ENCODE measurements at regions not wholly inside any gene's neighbourhood (a gene's known extent, or its start where the extent isn't known, plus 50 kb on each side); places are given as distances from the start of the nearest gene placed in this dataset.

DNA sequence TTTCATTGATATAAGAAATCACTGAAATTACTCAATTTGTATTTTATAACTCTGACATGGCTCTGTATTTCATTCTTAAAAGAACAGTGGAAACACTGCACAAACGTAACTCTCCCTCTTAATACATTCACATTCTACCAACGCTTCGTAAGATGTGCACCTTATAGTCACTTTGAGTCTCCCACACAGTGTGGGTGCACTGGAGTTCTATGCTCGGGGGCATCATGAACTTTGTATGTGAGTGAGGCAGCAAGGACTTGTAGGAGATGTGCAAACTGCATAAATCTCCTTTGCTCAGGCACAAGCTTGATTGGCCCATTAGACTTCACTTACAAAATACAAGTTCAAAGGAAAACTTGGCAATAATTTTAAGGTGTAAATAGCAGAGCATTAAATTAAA lies 2385.0 kb upstream of the TENM3 start:
- no peaks in the 10 kb centered on the region for H3K36me3 ChIP-seq (ENCODE audit: control insufficient read depth, insufficient read depth, low read length)
- no peaks in the 10 kb centered on the region for H3K9me3 ChIP-seq (ENCODE audit: control insufficient read depth, low read length)
- no peaks in the 10 kb centered on the region for H3K4me1 ChIP-seq (ENCODE audit: control insufficient read depth, insufficient read depth, low read length, poor library complexity, severe bottlenecking)
- no peak overlapping the region for H3K4me3 ChIP-seq (ENCODE audit: extremely low read depth, insufficient read depth, low read length, poor library complexity, severe bottlenecking)
- WGBS, 2 experiments (ENCODE audit: insufficient coverage in 2 of 2) = 90% methylated on average over 3 of the region's 4 CpGs; no CpG with 5 or more reads in 1 of the 2 experiments
- no peak overlapping the region for H3K27ac ChIP-seq (ENCODE audit: low read depth, low read length, severe bottlenecking)

DNA sequence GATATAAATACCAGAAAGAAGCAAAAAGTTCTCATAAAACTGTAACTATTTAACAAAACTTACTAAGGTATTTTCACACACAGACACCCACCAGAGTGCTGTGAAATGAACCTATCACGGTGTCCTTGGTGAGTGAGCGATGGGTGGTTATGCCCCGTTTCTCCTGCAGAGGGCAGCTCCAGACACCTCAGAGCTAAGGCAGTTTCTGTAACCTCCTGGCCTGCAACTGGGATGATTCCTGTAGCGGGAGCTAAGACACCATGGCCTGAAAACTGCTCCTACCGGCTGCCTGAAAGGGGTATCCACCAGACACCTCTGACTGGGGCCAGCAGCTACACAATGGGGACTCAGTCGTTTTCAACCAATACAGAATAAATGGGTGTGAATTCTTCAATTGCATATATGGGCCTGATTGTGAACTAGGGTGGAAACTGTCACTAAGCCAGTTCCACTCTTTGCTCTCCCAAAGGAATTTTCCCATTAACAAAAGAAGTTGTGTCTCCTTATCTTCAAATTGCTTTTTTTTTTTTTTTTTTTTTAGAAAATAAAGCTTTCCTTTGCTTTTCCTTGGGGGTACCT lies 2375.8 kb upstream of the TENM3 start:
- Histone ChIP-seq H3K27ac (ENCODE audit: low read depth, low read length, severe bottlenecking) (no peak overlapping the region), H3K4me3 (ENCODE audit: extremely low read depth, insufficient read depth, low read length, poor library complexity, severe bottlenecking) (no peak overlapping the region), H3K4me1 (ENCODE audit: control insufficient read depth, insufficient read depth, low read length, poor library complexity, severe bottlenecking) (no peaks in the 10 kb centered on the region), H3K36me3 (ENCODE audit: control insufficient read depth, insufficient read depth, low read length) (no peaks in the 10 kb centered on the region), H3K9me3 (ENCODE audit: control insufficient read depth, low read length) (no peaks in the 10 kb centered on the region)
- 9 to 15% methylated on average over 3 to 4 of the region's 6 CpGs for WGBS, 2 experiments (ENCODE audit: insufficient coverage in 2 of 2)

DNA sequence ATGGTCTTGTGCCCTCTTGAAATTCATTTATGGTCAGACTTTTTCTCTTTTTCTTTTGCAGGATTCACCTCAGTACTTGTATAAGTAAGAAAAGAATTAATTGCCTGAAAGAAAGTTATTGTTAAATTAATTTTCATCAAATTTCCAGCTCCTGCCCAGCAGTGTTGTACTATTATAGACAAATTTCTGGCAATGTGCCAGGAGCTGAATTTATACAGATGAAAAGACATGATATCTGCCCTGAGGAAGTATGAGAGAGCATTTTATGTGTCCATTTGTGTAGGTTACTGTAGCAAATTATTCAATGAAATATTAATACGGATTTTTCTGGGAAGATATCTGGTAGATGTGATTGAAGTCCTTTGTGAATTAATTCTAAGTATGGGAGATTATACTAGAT lies 2371.5 kb upstream of the TENM3 start:
- H3K4me3 ChIP-seq (ENCODE audit: extremely low read depth, insufficient read depth, low read length, poor library complexity, severe bottlenecking) = no peak overlapping the region
- no peaks in the 10 kb centered on the region for H3K4me1 ChIP-seq (ENCODE audit: control insufficient read depth, insufficient read depth, low read length, poor library complexity, severe bottlenecking)
- no peaks in the 10 kb centered on the region for H3K9me3 ChIP-seq (ENCODE audit: control insufficient read depth, low read length)
- no peaks in the 10 kb centered on the region for H3K36me3 ChIP-seq (ENCODE audit: control insufficient read depth, insufficient read depth, low read length)
- no peak overlapping the region for H3K27ac ChIP-seq (ENCODE audit: low read depth, low read length, severe bottlenecking)
- 73 to 78% methylated on average over 1 of the region's 1 CpG for WGBS, 2 experiments (ENCODE audit: insufficient coverage in 2 of 2)

DNA sequence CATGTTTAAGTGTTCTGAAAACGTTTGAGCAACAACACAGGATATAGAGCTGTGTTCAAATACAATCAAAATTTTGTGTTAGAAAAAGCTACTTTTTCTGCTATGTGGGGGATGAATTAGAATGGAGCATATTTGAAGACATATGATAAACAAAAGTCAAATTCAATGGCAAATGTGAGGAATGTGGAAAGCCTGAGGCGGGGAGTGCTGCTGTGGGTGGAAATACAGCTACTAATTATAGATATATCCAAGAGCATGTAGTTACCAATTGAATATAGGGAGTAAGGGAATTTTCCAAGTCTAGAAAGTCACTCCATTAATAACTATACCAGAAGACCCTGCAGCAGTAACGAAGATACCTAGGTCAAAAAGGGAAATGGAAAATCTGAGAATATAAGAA lies 2370.4 kb upstream of the TENM3 start:
- Histone ChIP-seq H3K36me3 (ENCODE audit: control insufficient read depth, insufficient read depth, low read length) (no peaks in the 10 kb centered on the region), H3K9me3 (ENCODE audit: control insufficient read depth, low read length) (no peaks in the 10 kb centered on the region), H3K27ac (ENCODE audit: low read depth, low read length, severe bottlenecking) (no peak overlapping the region), H3K4me1 (ENCODE audit: control insufficient read depth, insufficient read depth, low read length, poor library complexity, severe bottlenecking) (no peaks in the 10 kb centered on the region), H3K4me3 (ENCODE audit: extremely low read depth, insufficient read depth, low read length, poor library complexity, severe bottlenecking) (no peak overlapping the region)
- WGBS, 2 experiments (ENCODE audit: insufficient coverage in 2 of 2) = 75 to 80% methylated on average over 1 to 2 of the region's 3 CpGs

DNA sequence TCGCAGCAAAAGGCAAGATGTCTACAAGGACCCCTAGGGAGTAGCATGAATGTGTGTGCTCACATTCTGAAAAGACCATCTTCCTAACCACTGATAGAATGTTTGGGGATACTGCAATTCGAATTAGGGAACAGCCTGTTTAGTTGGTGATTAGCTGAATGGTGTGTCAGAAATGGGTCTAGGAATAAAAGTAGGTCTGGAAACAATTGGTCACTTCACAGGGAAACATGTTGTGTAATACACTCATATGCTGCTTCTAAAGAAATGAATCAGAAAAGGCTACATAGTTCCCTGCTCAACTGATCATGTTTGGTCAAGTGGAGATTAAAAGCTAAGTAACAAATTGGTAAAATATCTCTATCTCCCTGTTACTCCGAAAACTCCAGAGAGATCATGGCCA lies 2362.4 kb upstream of the TENM3 start:
- Histone ChIP-seq H3K4me1 (ENCODE audit: control insufficient read depth, insufficient read depth, low read length, poor library complexity, severe bottlenecking) (no peaks in the 10 kb centered on the region), H3K4me3 (ENCODE audit: extremely low read depth, insufficient read depth, low read length, poor library complexity, severe bottlenecking) (no peak overlapping the region), H3K36me3 (ENCODE audit: control insufficient read depth, insufficient read depth, low read length) (no peaks in the 10 kb centered on the region), H3K9me3 (ENCODE audit: control insufficient read depth, low read length) (no peaks in the 10 kb centered on the region), H3K27ac (ENCODE audit: low read depth, low read length, severe bottlenecking) (no peak overlapping the region)
- WGBS, 2 experiments (ENCODE audit: insufficient coverage in 2 of 2) = 100% methylated on average over 1 of the region's 3 CpGs; no CpG with 5 or more reads in 1 of the 2 experiments

DNA sequence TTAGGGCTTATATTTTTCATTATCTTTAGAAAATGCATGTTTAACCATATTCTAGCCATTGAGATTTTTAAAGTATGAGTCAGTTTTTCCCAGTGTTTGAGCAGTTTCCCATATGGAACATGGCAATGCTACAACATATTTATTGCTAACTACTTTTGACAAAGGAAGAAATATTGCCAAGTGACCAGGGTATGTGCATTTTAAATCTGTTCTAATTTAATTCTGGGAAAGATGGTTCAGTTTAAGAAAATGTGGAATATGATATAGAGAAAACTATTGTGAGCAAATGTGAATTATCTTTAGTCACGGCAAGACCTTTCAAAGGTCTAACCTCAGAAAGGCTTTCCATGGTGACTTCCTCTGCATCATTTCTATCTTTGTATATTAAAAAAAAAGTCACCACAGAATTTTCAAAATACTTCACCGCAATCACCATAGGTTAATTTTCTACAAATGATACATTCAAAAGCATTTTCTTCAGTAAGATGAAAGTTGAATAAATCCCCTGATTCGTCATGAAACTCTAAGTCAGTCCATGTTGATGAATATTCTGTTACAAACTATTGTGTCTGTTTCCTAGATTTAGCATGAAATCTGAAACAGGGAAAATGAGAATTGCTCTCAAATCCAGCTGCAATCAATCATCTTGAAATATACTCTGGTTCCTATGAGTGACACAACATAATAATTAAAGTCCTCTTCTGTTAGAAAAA lies 2349.0 kb upstream of the TENM3 start:
- H3K9me3 ChIP-seq (ENCODE audit: control insufficient read depth, low read length) = no peaks in the 10 kb centered on the region
- H3K27ac ChIP-seq (ENCODE audit: low read depth, low read length, severe bottlenecking) = no peak overlapping the region
- WGBS, 2 experiments (ENCODE audit: insufficient coverage in 2 of 2) = no CpG with 5 or more reads among the region's 3 CpGs
- no peaks in the 10 kb centered on the region for H3K4me1 ChIP-seq (ENCODE audit: control insufficient read depth, insufficient read depth, low read length, poor library complexity, severe bottlenecking)
- no peak overlapping the region for H3K4me3 ChIP-seq (ENCODE audit: extremely low read depth, insufficient read depth, low read length, poor library complexity, severe bottlenecking)
- no peaks in the 10 kb centered on the region for H3K36me3 ChIP-seq (ENCODE audit: control insufficient read depth, insufficient read depth, low read length)

DNA sequence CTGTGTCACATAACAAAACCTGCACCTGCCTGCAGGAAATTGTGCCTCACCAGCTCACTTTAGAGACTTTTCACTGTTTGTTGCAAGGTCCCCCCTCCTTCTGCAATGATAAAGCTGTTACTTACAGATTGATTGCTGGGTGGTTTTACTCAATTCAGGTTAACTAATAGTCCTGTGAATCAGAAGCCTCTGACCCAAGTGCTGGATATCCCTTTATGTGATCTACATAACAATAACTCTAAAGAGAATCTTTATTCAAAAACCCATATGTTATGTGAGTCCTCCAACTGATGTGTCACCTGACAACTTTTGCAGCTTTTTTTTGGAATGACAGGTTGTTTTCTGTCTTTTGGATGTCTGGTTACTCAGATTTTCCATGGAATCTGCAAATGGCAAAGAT lies 2323.6 kb upstream of the TENM3 start:
- no peaks in the 10 kb centered on the region for H3K36me3 ChIP-seq (ENCODE audit: control insufficient read depth, insufficient read depth, low read length)
- no peak overlapping the region for H3K4me3 ChIP-seq (ENCODE audit: extremely low read depth, insufficient read depth, low read length, poor library complexity, severe bottlenecking)
- H3K9me3 ChIP-seq (ENCODE audit: control insufficient read depth, low read length) = no peaks in the 10 kb centered on the region
- H3K27ac ChIP-seq (ENCODE audit: low read depth, low read length, severe bottlenecking) = no peak overlapping the region
- no peaks in the 10 kb centered on the region for H3K4me1 ChIP-seq (ENCODE audit: control insufficient read depth, insufficient read depth, low read length, poor library complexity, severe bottlenecking)

DNA sequence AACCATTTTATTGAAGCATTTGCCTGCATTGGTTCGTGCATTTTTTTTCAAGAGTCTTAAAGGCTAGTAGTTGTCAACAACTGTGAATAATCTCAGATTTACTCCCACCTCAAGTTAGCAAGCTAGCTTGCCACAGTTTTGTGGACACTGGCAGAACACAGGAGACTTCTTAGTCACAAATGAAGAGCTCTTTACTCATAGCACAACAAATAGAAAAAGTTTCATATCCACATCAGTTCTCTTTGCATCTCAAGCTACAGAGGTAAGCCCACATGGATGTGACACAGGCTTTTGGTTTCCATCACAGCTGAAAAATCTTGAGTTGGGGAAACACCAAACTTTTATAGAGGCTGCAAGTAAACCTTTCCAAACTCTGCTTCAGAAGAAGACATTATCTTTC lies 2315.7 kb upstream of the TENM3 start:
- Histone ChIP-seq H3K27ac (ENCODE audit: low read depth, low read length, severe bottlenecking) (no peak overlapping the region), H3K9me3 (ENCODE audit: control insufficient read depth, low read length) (no peaks in the 10 kb centered on the region), H3K36me3 (ENCODE audit: control insufficient read depth, insufficient read depth, low read length) (no peaks in the 10 kb centered on the region), H3K4me3 (ENCODE audit: extremely low read depth, insufficient read depth, low read length, poor library complexity, severe bottlenecking) (no peak overlapping the region), H3K4me1 (ENCODE audit: control insufficient read depth, insufficient read depth, low read length, poor library complexity, severe bottlenecking) (no peaks in the 10 kb centered on the region)
- 92% methylated on average over 1 of the region's 1 CpG; no CpG with 5 or more reads in 1 of the 2 experiments for WGBS, 2 experiments (ENCODE audit: insufficient coverage in 2 of 2)

DNA sequence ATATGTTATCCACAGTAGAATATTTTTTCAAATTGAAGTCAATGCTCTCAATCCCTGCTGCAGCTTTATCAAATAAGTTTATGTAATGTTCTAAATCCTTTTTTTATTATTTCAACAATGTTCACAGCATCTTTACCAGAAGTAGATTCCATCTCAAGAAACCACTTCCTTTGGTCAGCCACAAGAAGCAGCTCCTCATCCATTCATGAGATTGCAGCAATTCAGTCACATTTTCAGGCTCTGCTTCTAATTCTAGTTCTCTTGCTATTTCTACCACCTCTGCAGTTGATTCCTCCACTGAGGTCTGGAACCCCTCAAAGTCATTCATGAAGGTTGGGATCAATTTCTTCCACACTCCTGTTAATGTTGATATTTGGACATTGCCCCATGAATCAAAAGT lies 2301.3 kb upstream of the TENM3 start:
- no peaks in the 10 kb centered on the region for H3K36me3 ChIP-seq (ENCODE audit: control insufficient read depth, insufficient read depth, low read length)
- no peak overlapping the region for H3K4me3 ChIP-seq (ENCODE audit: extremely low read depth, insufficient read depth, low read length, poor library complexity, severe bottlenecking)
- H3K9me3 ChIP-seq (ENCODE audit: control insufficient read depth, low read length) = no peaks in the 10 kb centered on the region
- no peak overlapping the region for H3K27ac ChIP-seq (ENCODE audit: low read depth, low read length, severe bottlenecking)
- H3K4me1 ChIP-seq (ENCODE audit: control insufficient read depth, insufficient read depth, low read length, poor library complexity, severe bottlenecking) = no peaks in the 10 kb centered on the region

DNA sequence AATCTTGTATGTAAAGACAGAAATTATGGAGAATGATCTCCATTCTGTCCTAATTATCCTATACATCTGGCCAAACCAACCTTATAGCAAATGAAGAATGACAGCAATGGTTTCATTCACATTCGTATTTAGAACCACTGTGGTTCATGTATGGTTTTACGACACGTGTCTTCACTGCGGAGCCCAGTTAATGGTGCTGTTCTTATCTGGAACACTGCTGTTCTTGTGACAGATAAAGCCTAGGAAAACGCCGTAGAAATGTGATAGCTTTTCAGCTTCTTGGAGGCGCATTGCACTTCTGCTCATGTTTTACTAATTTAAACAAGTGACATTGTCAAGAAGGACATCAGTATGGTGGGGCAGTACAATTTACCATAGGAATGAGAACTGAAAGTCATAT lies 2266.4 kb upstream of the TENM3 start:
- H3K4me1 ChIP-seq (ENCODE audit: control insufficient read depth, insufficient read depth, low read length, poor library complexity, severe bottlenecking) = no peaks in the 10 kb centered on the region
- H3K27ac ChIP-seq (ENCODE audit: low read depth, low read length, severe bottlenecking) = no peak overlapping the region
- H3K9me3 ChIP-seq (ENCODE audit: control insufficient read depth, low read length) = no peaks in the 10 kb centered on the region
- WGBS, 2 experiments (ENCODE audit: insufficient coverage in 2 of 2) = 94 to 97% methylated on average over 6 to 7 of the region's 7 CpGs
- no peaks in the 10 kb centered on the region for H3K36me3 ChIP-seq (ENCODE audit: control insufficient read depth, insufficient read depth, low read length)
- H3K4me3 ChIP-seq (ENCODE audit: extremely low read depth, insufficient read depth, low read length, poor library complexity, severe bottlenecking) = no peak overlapping the region

DNA sequence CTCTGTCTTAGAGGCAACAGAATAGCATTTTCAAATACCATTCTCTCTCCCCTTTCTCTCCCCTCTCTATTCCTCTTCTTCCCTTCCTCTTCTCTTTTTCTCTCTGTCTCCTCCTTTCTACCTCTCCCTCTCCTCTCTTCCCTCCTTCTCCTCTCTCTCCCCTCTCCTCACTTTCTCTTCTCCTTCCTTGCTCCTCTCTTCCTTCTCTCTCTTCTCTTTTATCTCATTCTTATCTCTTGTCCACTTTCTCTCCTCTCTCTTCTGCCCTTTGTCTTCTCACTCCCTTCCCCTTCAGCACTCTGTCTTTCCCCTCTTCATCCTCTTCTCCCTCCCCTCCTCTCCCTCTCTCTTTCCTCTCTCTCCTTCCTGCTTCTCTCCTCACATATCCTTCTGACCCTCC lies 2265.8 kb upstream of the TENM3 start:
- Histone ChIP-seq H3K4me1 (ENCODE audit: control insufficient read depth, insufficient read depth, low read length, poor library complexity, severe bottlenecking) (no peaks in the 10 kb centered on the region), H3K27ac (ENCODE audit: low read depth, low read length, severe bottlenecking) (no peak overlapping the region), H3K9me3 (ENCODE audit: control insufficient read depth, low read length) (no peaks in the 10 kb centered on the region), H3K36me3 (ENCODE audit: control insufficient read depth, insufficient read depth, low read length) (no peaks in the 10 kb centered on the region), H3K4me3 (ENCODE audit: extremely low read depth, insufficient read depth, low read length, poor library complexity, severe bottlenecking) (no peak overlapping the region)

Data from mesodermal cell (in vitro differentiated cells).